Stimulated activated CD4-positive, alpha-beta T cell treated with anti-CD3 and anti-CD28 coated beads, Interleukin-1b, Interleukin-23, amount 100 ng/mL, for 48 hours (primary cell): ENCODE measurements at regions not wholly inside any gene's neighbourhood (a gene's known extent, or its start where the extent isn't known, plus 50 kb on each side); places are given as distances from the start of the nearest gene placed in this dataset.

Source experiments
- DNase-seq: peaks from one replicate; pipeline ENCODE4 v3.0.0-alpha.2; 2020

DNA sequence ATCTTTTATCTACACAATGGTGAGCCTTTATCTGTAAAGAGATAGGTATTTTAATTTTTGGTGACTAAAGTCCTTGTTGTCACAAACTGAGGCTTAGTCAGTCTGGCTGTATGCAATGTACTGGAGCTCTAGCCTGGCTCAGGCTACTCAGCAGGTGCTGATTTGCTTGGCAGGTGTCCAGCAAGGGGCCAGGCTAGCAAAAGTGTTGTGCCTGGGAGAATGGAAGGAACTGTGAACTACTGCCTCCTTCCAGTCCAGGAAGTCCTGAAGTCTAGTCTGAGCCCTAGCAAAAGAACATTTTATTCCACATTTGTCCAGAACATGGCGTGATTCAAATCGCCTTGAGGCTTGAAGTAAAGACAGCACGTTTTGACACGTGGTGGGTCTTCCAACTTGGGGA is 260.5 kb downstream of the CCDC85A start:
- no peak for DNase-seq

GRCh38 chr2:56448403-56449001 is 264.7 kb downstream of the CCDC85A start:
- DNase-seq: no peak

DNA sequence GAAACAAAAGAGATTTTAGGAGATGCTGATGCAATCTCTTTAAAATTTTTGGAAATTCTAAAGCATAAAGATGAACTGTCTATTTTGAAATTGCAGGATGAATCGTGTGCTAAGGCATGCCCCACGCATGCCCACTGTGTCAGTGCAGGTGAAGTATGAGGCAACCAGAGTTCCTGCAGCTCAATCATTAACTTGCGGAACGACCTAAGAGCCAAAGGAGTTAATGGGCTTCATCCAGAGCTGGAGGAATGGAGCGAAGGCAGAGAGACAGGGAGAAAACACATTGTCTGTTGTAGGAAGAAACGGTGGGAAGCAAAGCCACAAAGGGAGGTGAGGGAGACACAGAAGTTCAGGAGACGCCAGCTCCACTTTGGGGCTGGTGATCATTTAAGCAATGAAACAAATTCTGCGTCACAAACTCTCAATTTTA is 265.2 kb downstream of the CCDC85A start:
- no peak for DNase-seq

DNA sequence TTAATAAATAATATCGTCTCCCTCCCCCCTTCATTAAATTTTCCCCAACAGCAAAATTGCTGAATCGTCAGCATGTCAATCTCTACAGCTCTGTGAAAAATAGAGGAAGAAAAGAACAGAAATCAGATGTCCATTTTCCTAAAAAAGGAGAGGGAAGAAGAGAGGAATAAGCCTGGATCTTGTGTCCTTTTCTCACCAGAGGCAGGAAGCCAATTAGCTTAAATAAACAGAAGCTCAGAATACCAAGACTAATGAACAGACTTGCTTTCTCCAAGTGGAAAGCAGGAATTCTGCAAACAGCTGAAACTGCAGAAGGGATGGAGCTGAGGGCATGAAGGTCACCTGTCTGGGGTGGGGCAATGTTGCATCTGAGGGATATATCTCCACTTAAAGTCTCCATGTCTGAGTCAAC is 265.7 kb downstream of the CCDC85A start:
- no peak for DNase-seq

DNA sequence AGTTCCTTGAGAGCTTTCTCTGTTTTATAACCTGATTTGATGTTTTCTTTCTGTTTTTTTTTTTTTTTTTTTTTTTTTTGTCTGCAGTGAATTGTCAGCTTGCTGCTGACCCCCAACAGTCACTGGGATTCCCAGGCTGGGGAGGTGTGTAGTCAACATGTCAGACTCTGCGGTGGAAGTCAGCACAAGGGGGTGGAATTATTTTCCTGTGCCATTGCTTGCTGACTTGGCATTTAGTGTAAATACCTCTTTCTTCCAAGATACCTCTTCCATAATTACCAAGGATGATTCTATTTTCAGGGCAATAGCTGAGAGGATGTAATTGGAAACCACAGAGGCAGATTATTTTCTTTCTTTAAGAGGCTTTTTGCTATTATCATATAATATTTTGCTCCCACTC is 266.3 kb downstream of the CCDC85A start:
- no peak for DNase-seq

GRCh38 chr2:56450772-56451171 is 267.0 kb downstream of the CCDC85A start:
- no peak for DNase-seq

GRCh38 chr2:56455642-56456041 is 271.9 kb downstream of the CCDC85A start:
- DNase-seq: no peak

DNA sequence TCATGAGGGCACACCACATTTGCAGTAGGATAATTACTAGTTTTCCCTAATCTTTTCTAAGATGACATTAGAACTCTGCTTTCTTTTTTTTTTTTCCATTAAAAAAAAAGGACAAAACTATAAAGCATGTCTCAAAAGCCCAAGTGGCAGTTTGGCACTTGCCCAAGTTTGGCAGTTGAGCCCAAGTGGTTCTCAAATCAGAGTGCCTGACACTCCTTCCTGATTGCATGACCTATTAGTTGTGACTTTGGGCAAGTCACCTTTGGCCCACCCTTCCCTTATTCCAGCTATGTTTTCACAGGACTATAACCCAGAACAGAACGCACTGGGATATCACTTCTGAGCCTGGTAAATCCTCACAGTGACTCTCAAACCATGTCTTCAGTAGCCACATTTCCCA is 273.0 kb downstream of the CCDC85A start:
- no peak for DNase-seq

DNA sequence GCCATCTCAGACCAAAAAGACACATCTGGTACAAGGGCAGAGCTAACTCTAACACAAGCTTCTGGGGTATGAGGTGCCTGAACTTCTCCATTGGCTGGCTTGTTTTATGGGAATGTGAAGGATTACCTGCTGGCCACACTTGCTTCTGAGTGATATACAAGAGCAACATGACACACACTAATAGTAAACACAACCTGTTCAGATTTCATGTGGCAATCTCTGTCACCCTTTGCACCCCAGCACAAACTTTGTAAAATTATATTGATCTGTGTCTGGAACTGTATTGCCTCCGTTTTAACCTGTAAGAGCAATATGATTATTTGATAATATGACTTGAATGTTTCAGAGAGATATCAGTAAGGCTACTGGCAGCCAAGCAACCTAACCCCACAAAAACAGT is 276.7 kb downstream of the CCDC85A start:
- no peak for DNase-seq

DNA sequence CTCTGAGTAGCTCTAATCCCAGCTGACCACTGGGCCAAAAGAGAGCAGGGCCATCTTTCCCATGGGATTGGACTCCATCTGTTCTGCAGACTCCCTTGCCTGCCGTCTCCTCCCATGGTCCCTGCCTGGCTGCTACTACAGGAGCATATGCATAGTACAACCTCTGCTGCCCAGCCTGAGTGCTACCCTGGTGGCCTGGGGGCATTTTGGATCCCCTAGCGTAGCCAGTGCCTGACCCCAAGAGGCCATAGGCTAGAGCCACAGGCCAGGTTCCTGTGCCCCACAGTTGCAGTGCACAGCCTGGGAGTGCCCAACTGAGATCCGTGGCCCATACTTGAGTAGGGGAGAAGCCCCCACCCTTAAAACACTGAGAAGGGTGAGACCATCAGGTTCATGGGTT is 280.3 kb downstream of the CCDC85A start:
- DNase-seq: no peak

DNA sequence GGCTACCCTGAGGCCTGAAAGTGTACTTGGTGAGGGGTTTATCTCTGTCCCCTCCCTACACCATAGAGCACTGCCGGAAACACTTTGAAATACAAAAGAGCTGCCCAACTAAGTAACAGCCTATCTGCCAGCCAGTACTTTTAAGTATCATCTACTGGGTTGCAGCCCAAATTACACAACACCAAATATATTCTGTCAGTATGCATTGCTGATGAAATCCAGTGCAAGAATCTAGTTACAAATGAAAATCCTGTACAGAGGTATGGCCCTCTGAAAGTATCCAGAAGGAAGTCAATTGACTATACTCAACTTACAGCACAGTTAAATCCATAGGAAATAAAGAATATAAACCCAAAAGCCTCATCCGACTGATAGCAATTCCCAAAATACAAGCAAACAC is 280.8 kb downstream of the CCDC85A start:
- no peak for DNase-seq

GRCh38 chr2:56465491-56465890 is 281.7 kb downstream of the CCDC85A start:
- DNase-seq: no peak

- no peak for DNase-seq
Observed at GRCh38 chr2:56473524-56473923, 289.7 kb downstream of the CCDC85A start.

GRCh38 chr2:56474412-56475158 is 290.8 kb downstream of the CCDC85A start:
- no peak for DNase-seq

DNA sequence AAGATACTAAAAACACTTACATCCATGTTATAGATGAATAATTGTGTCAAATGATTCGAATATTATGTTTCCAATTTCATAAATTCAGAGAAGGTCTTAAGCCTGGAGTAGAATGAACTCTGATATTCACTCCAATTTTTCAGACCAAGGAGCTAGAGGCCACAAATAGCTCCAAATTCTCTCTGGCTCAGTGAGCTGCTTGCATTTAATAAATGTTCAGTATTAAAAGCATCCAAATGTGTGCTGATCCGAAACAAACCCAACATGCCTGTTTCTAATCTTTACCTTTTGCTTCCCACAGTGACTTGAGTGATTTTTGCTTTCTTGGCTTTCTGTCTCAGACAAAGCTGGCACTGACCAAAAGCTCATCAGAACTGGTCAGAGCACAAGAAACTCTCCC is 291.4 kb downstream of the CCDC85A start:
- no peak for DNase-seq

GRCh38 chr2:56476509-56477071 is 292.8 kb downstream of the CCDC85A start:
- DNase-seq: no peak

DNA sequence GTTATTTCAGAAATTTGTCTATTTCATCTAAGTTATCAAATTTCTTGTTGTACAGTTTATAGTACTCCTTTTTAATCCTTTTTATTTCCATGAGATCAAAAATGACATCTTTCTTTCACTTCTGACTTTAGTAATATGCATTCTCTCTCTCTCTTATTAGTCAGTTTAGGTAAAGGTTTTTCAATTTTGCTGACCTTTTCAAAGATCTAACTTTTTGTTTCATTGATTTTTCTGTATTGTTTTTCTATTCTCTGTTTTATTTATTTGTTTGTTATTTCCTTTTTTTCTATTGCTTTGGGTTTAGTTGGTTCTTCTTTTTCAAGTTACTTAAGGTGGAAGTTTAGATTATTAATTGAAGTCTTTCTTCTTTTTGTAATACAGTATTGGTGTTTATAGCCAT is 294.2 kb downstream of the CCDC85A start:
- no peak for DNase-seq

- no peak for DNase-seq
Observed at GRCh38 chr2:56483081-56483480, 299.3 kb downstream of the CCDC85A start.

DNA sequence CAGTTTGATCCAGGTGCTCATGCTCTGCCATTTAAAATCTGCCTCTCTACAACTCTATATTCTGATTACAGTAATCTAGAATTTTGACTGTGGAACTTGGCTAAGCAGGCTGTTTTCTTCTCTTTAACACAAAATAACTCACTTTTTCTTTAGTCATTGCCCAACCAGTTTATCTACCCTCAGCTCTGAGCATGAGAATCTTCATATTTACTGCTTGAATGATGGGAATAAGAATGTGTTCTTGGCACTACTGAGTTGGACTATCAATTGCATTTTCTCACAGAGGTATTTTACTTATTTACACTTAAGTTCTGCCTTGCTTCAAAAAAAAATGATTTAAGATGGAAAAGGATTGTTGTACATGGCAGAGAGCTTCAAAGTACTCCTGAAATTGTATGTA is 301.1 kb downstream of the CCDC85A start:
- no peak for DNase-seq

DNA sequence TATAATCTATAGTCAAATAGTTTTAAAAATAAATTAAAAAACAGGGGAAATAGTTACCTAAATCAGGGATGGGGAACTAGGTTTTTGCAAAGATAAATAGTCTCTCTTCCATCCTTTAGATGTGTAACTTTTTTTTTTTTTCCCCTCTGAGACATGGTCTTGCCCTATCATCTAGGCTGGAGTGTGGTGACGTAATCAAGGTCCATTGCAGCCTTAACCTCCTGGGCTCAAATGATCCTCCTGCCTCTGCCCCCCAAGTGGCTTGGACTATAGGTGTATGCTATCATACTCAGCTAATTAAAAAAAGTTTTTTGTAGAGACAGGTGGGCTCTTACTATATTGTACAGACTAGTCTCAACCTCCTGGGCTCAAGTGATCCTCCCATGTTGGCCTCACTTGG is 316.5 kb downstream of the CCDC85A start:
- no peak for DNase-seq

- no peak for DNase-seq
Observed at GRCh38 chr2:56502616-56503015, 318.8 kb downstream of the CCDC85A start.

GRCh38 chr2:56505885-56506284 is 322.1 kb downstream of the CCDC85A start:
- DNase-seq: no peak

DNA sequence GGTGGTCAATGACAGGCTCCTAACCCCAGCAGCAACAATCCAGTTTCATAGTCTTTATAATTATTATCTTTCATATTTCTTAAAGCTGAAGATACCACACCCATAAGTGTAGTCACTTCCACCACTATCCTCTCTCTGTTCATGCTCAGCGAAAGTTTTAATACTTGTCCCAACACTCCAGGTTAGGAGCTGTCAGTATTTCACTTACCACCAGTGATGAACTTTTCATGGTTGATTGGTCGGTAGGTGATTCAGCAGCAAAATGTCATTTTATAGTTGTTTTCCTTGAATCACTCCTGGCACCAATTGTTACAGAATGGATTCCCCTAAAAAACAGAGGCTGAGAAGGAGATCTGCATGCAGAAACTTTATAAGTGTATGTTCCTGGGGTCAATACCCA is 324.9 kb downstream of the CCDC85A start:
- no peak for DNase-seq

DNA sequence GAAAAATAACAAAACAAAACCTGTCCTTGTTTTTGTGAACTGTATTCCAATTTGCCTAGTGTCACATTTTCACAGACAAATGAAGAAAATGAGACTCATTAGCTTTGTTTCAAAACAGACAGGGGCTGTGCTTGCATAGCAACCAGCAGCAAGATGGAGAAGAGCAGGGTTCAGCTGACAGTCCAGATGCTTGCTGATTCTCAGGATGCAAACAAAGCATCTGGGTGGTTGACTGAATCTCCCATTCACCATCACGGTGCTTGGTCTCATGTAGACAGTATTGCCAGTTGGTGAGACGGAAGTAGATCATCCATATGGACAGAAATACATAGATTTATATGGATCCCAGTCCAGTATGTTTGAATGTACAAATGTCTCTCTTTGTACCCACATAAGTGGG is 326.8 kb downstream of the CCDC85A start:
- DNase-seq: no peak

DNA sequence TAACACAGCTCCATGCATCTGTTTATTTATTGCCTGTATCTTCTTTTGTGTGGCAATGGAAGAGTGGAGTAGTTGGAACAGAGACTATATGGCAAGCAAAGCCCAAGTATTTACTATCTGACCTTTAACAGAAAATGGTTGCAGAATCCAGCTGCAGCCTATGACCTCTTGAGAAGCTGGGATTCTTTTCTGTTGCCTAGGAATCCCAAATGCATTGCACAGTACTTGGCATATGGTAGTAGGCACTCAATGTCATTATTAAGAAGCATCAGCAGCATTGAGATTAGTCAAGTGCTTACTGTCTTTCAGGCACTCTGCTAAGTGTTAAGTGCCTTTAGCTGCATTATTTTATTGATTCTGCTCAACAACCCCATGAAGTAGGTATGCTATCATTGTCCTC is 331.6 kb downstream of the CCDC85A start:
- DNase-seq: no peak
